Limb (tissue), 2 donors: ENCODE measurements at regions not wholly inside any gene's neighbourhood (a gene's known extent, or its start where the extent isn't known, plus 50 kb on each side); places are given as distances from the start of the nearest gene placed in this dataset.
"Not testable (repeated sequence)": the region's sequence is repeated elsewhere in the genome, so short reads cannot be mapped to it uniquely, and the experiment has no call there.

Experiments
- DNase-seq, 2 donors: peaks; one replicate each; pipeline ENCODE4 v3.0.0-alpha.2; 2016; ENCODE audit errors: extremely low spot score in 2 of 2

DNA sequence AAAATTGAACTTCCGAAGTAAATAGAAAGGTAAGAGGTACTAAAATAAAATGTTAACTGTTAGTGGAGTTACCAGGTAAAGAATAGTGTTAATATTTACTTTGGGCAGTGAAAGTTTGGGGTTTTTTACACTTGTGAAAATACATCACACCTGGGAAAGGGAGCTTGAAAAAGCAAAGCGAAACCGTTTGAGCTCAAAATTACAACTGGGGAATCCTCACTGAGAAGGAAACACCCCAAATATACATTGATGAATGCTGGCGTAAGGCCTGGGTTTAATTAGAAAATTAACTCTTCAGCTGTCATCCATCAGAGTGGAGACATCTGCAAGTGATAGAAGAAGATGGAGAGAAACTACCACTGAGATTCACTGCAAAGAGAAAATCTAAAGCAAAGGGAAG, 1153.0 kb downstream of the SLITRK5 start:
- DNase-seq = no peak

GRCh38 chr13:88840085-88840484, 1168.9 kb downstream of the SLITRK5 start:
- DNase-seq = no peak

- DNase-seq = not testable (repeated sequence)
Measured at GRCh38 chr13:88852293-88852692, 1181.1 kb downstream of the SLITRK5 start.

- no peak for DNase-seq
Measured at GRCh38 chr13:88857256-88857655, 1186.1 kb downstream of the SLITRK5 start.

- no peak for DNase-seq
Measured at GRCh38 chr13:88862095-88862620, 1191.0 kb downstream of the SLITRK5 start.

- DNase-seq = no peak
Measured at GRCh38 chr13:88863116-88863515, 1191.9 kb downstream of the SLITRK5 start.

- DNase-seq = no peak
Measured at GRCh38 chr13:88866195-88866594, 1195.0 kb downstream of the SLITRK5 start.

DNA sequence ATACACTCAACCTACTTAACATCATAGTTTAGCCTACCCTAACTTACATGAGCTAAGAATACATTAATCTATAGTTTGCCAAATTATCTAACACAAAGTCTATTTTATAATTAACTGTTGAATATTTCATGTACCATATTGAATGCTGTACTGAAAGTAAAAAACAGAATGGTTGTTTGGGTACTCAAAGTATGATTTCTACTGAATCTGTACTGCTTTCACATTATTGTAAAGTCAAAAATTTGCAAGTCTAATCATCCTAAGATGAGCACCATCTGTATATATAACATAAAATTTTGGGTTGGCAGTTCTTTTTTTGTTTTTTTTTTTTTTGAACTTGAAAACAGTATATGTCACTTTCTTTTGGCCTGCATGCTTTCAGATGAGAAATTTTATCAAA, 1212.6 kb downstream of the SLITRK5 start:
- no peak for DNase-seq

DNA sequence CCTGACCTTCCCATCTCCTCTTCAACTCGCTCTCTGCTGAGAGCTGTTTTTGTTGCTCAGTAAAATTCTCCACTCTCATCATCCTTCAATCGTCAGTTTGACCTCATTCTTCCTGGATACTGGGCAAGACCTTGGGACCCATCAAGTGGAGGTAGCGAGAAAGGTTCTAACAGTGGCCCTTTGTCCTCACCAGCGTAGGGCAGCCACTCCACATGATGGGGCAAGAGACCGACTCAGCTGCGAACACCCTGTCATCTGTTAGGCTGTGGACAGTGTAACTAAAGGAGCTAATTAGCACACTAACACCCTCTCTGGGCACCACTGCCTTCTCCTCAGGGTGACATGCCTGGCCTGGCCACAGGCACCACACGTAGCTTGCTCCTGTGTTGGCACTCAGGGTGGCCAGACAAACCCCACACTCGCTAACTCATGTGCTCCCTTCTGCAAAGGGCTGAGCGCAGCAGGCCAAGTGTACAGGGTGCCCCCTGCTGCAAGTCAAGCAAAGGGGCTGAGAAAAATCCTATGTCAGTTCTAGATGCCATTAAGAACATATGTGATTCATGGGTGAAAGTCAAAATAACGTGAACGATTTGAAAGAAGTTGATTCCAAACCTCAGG, 1216.0 kb downstream of the SLITRK5 start:
- no peak for DNase-seq

DNA sequence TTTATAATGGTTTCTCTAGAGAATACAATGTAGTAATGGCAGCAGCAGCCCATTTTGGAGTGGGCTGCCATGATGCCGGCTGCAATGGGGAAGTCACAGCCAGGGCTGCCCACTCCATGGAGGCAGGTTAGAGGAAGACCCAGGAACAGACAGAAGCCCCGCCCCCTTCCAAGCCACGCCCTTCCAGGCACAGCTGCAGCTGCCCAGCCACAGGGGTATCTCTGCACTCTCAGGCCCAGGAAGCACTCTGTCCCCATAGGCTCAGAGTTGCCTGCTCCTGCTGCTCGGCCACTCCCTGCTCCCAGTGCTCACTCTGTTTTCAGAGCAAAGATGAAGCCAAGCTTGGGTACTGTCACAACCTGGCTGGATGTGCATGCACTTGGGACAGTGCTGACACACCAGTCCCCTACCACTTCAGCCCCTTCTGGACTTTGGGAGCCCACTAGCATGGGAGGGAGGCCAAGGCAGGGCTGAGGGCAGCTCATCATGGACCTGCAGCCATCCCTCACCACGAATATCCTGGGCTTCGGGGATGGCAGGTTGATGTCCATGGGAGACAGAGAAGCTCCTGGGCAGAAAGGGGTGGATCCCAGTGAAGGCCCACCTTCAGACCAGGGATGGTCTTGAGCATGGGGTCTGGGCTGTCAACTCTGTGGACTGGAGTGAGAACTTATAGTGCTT, 1224.2 kb downstream of the SLITRK5 start:
- no peak for DNase-seq

DNA sequence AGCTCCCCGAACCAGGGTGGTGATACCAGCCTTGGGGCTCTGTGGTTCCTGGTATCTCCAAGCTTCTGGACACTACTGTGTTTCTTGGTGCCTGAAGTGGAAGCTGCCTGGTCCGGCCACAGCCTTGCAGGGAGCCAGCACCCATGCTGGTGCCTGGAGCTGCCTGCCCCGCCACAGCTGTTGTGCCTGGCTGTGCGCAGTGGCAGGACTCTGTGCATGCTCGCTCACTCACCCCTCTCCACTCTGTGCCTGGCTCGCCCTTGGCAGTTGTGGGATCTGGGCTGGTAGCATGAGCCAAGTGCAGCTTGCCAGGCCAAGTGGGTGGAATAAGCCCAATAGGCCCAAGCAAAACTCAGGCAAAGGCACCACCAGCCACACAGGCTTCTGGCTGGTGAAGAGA, 1225.3 kb downstream of the SLITRK5 start:
- no peak for DNase-seq

GRCh38 chr13:88908961-88909441, 1237.8 kb downstream of the SLITRK5 start:
- peak; percentile 24 to 58 for DNase-seq

DNA sequence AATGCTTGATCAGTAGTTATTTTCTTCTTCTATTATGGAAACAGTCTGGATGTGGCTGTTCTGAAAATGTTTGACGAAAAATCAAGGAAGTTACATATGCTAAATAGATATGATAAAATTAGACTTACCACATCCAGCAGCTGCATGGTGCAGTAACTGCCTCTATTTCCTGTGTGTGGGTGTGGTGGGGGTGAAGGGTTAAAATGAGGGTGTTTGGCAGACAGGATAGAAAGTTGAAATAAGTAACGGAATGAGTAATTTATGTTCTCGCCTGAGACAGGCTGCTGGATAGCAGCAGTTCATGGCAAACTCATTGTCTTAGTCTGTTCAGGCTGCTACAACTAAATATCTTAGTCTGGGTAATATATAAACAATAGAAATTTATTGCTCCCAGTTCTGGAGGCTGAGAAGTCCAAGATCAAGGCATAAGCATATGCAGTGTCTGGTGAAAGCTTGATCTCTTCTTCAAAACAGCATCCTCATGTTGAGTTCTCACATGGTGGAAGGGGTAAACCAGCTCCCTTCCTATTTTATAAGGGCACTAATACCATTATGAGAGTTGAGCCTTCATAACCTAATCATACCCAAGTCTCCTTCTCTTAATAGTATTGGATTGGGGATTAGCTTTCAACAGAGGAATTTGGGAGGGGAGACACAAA, 1248.9 kb downstream of the SLITRK5 start:
- DNase-seq = no peak

DNA sequence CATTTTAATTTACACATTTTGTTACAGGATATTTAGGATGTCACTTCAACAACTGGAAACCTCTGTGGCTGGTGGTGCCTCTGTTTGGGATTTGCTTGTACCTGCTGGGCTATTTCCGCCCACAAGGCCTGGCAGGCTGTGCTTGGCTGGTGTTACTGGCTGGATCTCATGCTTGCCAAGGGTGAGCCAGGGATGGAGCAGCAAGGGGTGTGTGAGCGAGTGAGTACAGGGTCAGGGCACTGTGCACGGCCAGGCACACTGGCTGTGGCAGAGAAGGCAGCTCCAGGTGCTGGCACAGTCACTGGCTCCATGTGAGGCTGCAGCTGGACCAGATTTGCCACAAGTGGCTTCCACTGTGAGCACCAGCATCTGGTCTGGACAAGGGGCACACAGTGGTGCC, 1254.8 kb downstream of the SLITRK5 start:
- DNase-seq = no peak

GRCh38 chr13:88926890-88927502, 1255.8 kb downstream of the SLITRK5 start:
- peak in 1 of 2 donors; percentile 21 for DNase-seq

DNA sequence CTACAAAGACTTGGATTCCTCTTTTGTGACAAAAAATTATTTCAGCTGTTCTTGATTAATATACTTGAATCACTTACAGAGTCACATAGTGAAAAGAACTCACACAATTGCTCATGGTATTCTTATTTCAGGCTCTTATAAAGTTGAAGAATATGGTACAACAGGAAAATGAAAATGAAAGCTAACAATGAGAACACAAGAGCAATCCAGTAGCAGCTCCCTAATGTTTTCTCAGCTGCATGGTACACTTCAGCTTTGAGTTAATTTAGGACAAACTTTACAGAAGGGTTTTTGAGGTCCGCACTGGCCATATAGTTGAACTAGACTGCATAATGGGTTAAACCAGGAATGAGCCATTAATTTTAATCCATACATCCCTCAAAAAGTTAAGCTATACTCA, 1261.8 kb downstream of the SLITRK5 start:
- no peak for DNase-seq

DNA sequence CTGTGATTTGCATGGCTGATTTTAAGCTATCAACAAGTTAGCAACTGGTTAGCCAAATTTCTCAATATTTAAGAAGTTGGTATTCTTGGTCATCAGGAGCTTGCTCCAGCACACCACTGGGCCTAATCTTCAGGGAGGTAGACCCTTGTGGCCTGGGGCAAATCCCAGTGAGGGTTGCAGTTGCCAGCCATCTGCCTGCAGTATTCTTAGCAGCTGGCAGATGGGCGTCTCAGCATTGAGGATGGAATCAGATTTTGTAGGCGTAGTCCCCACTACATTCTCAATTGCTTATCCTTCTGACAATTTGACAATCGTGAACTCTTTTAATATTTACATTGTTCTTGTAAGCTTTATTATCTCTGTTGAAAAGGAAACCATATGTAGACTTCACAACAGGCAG, 1266.2 kb downstream of the SLITRK5 start:
- DNase-seq = no peak

- no peak for DNase-seq
Measured at GRCh38 chr13:88945793-88946192, 1274.6 kb downstream of the SLITRK5 start.

DNA sequence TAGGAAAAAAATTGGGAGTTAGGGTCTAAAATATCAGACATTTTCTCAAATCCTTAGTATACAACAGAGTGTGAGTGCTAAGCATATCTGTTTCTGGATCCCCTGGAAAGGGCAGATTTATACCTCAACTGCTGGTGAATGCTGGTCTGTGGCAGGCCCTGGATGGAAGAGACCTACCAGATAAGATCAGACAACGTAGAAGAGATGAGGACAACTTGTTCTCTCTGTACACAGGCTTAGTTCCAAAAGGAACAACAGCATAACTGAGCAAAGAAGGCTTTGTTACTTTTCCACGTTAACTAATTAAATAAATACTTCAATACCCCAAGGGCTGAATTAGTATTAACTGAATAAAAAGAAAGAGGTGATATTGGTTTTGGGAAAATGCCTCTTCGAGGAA, 1277.3 kb downstream of the SLITRK5 start:
- no peak for DNase-seq

DNA sequence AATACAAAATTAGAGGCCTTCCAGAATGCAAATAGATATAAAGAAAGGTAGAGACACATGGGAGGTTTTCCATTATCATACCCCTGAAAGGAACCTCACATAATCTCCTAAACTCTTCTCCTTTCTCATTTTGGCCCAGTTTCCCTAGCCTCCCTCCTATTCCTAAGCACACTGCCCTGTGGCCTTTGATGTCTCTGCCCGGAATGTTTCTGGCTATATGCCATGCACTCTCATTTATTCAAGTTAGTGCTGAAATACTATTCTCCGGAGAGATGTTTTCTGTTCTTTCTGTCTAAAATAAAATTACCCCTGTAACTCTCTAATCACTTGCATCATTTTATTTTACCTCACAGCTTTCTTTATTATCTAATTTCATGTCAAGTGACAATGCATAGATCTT, 1287.7 kb downstream of the SLITRK5 start:
- peak in 1 of 2 donors; percentile 14 for DNase-seq

- DNase-seq = no peak
Measured at GRCh38 chr13:88976466-88976865, 1305.3 kb downstream of the SLITRK5 start.

GRCh38 chr13:88978607-88979006, 1307.4 kb downstream of the SLITRK5 start:
- no peak for DNase-seq
